HG03175 (cell line): ENCODE measurements at regions not wholly inside any gene's neighbourhood (a gene's known extent, or its start where the extent isn't known, plus 50 kb on each side); places are given as distances from the start of the nearest gene placed in this dataset.
A peak's percentile ranks its signal among the peaks of the same experiment; 100 is the strongest.
"Not testable (repeated sequence)": the region's sequence is repeated elsewhere in the genome, so short reads cannot be mapped to it uniquely, and the experiment has no call there.

ENCODE experiments used
- ATAC-seq: cut with Tn5 transposase; IDR thresholded peaks from one replicate; pipeline ENCODE4 v1.9.1; 2021; ENCODE audit warnings: mild to moderate bottlenecking, moderate library complexity; ENCODE audit not compliant: unreplicated experiment

DNA sequence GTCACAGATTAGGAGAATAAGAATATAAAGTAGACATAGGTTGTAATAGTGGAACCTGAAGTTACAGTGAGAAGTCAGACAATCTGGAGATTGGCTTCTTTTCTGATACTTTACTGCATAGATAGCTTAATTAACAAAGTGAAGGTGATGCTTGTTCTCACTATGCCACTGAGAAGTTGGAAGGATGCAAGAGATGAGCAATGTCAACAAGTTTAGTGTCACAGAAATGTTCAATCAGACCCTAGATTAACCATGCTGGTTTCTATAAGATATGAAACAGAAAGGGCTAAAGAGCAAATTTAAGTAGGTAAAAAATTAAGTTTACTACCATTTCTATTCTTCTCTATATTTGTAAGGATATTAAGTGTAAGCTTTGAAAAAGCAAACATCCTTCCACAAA is 838.6 kb upstream of the SORCS1 start:
- peak; percentile 56 for ATAC-seq

DNA sequence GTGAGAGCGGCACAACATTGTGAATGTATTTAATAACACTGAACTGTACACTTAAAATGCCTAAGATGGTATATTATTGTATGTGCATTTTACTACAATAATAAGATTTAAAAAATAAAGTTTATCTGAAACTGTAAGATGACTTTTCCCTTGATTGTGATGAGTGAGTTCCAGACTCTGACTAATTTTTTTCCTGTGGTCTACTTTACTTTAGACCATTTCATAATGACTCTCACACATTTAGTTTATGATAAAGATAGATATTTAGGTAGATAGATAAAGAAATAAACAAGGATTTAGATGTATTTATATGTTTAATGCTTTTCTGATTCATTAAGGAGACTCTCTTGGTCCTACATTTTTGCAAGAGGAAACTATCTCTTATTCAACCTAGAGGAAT is 835.9 kb upstream of the SORCS1 start:
- ATAC-seq, result no peak

DNA sequence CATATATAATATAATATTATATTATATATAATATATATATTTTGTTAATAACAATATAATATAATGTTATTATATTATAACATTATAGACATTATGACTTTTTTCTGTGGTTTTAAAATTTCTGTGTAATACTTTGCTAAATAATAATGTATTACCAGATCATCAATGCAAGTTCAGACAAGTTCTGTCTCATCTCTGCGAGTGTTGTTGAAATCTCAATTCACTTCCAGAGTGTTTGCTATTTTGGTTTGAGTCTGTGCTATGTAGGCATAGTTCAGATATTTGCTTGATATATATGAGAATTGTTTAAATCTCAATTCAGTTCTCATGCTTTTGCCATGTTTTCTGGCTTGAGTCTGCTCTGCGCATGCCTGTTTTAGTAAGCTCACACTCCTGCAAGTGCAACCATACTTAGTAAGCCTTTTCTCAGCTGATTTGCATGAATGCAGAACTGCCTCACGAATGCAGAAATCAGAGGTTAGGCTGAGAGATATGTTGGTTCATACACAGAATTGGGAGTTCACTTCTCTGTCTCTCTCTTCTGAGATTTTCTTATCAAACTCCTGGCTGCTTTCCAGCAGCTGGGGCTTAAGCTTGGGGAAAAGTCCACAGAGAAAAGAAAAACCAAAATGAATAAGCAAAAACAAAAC is 830.2 kb upstream of the SORCS1 start:
- ATAC-seq, result no peak

DNA sequence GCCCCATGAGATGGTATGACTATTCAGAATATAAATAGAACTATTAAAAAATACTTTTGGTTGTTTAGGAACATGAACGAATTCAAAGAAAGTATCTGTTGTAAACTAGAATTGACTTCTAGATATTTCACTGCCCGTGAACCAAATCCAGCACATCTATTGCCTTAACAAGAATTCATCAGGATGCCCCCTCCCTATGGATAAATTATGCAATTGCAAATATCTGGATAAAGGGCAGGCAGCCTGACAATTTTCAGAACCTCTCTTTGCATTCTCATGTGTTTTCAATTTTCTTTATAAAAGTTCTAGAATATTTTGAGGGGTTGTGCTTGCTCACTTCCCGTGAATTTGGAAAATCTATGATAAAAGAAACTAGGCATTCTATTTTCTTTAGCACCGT is 822.1 kb upstream of the SORCS1 start:
- no peak for ATAC-seq

DNA sequence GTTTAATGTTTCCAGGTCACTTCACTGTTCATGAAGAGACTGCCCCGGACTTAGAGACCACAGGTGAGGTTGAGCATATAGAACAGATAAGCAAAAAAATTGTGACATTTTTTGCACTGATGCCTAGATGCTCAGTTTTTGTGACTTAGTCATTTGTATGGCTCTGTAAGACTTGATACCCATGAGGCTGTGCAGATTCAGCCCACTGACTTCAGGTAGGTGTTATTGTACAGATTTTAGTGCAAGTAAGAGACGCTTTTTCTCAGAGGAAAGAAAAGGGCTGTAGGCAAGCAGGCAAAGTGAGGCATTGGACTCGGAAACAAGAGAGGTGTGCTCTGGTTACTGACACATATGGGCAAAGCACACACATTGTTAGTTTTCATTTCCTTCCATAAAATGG is 820.1 kb upstream of the SORCS1 start:
- no peak for ATAC-seq

DNA sequence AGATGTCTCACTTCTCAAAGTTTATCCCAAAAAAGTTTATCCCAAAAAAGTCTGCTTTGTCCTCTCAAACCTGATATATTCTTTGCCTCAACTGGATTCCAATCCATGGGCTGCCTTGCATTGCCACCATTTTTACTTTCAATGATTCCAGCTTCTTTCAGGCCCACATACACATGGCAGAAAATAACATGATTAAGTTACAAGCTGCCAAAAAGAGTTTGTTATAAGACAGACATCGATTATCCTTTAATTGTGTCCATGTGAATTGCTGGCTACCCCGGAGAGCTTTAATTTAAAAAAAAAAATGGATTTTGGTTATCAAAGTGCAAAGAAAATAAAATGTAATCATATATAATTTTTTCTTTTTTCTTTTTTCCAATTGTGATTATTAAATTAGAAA is 819.6 kb upstream of the SORCS1 start:
- ATAC-seq, result no peak

DNA sequence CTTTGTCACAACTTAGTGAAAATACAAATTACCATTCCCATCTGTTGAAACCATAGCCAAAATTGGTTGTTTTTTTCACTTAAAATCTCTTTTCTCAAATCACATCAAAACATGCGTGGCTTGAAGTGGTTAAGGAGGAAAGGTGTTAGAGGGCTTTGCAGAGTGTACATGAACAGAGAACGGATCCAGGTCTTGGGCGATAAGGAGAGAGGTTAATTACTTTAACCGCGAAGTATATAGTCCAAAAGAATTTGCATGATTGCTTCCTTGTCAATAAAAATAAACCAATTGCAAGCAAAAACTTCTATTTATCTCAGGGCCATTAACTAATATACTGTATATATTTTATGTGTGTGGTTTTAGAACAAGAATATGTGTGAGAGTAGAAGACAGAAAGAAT is 813.9 kb upstream of the SORCS1 start:
- no peak for ATAC-seq

DNA sequence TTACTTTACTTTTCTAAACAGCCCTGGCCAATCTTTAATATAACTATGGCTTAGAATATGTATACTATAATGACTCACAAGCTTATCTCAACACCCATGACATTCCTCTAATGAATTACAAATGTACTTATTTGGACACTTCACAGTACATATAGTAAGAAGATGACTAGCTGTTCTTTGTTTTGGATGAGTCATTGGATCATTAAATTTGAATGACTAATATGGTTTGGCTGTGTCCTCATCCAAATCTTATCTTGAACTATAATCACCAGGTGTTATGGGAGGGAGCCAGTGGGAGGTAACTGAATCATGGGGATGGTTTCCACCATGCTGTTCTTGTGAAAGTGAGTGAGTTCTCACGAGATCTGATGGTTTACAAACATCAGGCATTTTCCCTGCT is 807.5 kb upstream of the SORCS1 start:
- no peak for ATAC-seq

DNA sequence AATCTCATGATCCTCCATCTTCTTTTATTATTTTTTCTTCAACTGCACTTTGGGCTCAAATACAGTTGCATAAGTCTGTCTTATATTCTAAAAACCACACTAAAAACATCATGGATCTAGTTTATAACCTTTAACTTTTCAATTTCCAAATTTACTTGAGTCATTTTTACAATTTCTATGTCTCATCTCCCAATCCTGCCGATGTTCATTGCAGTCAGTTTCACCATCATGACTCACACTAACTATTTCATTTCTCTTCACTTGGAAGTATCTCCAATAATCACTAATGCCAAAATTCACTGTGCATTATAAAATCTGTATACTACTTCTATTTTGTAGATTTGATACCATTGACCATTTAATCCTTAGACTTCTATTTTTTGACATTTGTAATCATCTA is 806.9 kb upstream of the SORCS1 start:
- ATAC-seq, result no peak

DNA sequence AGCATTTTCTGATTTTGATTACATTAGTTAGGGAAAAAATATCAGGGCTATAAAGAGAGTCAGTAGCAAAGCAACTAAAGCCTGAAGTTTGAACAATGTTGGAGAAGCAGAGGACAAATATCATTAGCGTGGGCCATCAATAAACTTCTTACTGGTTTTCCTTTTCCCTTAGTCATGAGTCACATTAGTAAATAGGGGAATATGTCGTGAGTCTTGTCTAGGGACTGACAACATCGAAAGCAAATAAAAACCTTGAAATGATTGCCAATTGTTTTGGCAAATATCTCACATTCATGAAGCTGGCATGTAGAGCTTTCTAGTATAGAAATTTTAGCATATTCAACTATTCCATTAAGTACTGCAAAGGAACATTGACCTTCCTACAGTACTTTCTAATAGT is 806.0 kb upstream of the SORCS1 start:
- ATAC-seq, result no peak

DNA sequence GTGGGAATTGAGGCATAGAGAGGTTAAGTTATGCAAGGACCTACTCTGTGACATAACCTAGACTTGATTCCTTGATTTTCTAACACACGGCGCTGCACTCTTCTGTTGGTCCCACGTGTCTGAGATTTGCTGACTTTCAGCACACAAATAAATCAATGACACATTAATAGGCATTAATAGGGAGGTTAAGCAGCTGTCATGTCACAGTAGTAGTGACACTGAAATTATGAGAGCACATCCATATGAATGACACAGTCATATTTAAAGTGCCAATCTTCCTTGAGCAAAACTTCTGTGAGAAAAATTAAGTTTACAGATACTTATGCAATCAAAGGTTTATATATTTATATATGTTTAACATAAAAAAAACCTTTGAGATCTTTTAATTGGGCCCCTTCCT is 805.4 kb upstream of the SORCS1 start:
- no peak for ATAC-seq

DNA sequence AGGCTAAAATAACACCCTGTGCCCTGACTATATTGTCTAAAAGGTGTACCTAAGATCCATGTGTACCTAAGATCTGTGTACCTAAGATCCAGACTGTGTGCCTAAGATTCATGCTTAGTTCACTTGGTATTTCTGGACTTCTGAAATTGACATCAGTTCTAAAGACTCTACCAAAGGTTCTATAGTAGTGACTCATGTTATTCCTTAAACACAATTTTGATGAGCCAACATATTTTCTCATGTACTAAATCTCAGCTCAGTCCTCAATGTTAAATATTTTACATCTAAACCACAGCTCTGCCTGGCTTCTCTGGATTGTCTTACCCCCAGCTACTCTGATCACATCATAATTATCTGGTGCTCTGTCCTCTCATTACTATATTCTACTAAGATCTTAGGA is 802.3 kb upstream of the SORCS1 start:
- ATAC-seq, result no peak

DNA sequence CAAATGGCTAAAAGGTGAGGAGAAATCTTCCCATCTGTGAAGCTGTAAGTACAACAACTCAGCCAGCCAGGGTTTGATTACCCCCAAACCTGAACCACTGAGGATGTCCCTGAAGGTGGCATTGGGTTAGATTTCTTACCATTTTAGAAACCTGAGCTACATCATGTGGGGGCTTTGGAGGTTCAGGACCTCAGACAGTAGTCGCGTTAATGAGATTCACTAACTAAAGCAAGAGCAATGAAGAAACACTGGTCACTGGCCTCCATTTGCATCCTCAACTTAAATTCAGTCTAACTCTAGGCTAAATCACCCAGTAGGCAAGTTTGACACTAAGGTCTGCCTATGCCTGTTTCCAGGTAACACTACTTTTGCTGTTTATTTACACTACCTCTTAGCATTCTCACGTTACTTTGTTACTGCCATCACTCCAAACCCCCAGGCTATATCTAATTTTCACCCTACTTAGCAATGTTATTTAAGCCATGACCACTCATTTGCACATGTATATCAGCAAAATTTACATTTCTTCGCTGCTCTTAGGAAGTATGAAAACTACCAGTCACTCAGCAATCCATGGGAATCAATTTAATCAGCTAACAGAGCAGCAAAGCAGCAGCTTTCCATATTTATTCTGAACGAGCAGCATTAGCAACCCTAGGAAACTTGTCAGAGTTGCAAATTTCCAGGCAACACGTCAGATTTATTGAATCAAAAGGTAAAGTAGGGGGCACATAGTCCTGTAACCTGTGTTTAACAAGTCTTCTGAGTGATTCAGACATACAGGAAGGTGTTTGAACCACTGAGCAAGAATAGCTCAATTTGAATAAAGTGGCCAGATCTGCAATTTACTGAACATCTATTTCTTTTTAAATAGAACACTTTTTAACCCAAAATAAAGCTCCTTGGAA is 788.4 kb upstream of the SORCS1 start:
- ATAC-seq, result no peak

DNA sequence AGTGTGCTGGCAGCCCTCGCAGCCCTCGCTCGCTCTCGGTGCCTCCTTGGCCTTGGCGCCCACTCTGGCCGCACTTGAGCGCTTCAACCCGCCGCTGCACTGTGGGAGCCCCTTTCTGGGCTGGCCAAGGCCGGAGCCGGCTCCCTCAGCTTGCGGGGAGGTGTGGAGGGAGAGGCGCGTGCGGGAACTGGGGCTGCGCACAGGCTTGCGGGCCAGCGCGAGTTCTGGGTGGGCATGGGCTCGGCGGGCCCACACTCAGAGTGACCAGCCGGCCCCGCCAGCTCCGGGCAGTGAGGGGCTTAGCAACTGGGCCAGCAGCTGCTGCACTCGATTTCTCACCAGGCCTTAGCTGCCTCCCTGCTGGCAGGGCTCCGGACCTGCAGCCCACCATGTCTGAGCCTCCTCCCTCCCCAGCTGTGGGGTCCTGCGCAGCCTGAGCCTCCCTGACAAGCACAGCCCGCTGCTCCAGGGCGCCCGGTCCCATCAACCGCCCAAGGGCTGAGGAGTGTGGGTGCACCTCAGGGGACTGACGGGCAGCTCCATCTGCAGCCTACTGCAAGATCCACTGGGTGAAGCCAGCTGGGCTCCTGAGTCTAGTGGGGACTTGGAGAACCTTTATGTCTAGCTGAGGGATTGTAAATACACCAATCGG is 786.0 kb upstream of the SORCS1 start:
- not testable (repeated sequence) for ATAC-seq

DNA sequence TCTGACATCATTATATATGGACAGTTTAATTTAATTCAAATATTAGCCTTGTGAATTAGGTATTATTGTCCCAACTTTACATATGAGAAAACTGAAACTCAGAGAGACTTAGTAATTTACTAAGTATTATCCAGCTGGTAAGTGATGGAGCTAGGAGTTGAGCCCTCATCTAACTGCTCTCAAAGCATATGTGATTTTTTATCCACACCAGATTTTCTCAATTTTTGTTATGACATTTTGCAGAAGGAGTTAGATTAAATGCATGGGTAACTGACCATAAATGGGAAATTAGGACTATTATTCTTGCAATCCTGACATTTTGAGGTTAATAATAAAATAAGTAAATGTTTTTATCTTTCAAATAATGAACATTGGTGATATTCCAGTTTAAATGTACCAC is 778.3 kb upstream of the SORCS1 start:
- no peak for ATAC-seq

DNA sequence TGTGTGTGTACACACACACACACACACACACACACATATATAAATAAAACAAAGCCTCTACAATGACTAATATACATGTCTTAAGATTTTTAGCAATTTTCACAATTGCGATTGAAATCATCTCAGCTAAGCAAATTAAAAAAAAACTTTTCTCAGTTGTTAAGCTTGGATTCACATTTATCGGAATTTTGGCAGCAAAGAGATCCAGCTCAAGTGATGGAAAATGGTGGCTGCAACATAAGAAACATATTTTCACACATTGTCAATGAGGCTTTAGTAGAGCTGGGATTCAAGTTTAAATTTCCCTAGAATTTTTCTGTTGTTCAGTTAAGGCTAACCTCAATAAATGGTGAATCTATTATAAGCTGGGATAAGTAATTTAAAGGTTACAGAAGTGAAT is 768.6 kb upstream of the SORCS1 start:
- no peak for ATAC-seq

DNA sequence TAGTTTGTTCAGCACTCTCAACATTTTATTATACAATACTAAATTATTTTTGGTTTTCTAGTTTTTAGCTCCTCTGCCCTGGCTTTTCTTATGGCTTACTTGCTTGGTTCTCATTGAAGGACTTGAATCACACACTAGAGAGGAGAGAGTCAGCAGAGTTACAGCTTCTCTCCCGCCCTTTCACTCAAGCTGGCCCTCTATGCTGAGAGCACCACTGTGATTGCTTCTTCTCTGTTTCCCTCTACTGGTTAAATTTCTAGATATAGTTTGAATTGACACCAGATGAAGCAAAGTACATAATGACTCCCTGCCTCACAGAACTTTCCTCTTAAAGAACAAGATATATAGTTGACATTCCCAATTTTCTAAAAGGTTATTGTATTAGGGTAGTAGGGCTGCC is 767.3 kb upstream of the SORCS1 start:
- ATAC-seq, result no peak

DNA sequence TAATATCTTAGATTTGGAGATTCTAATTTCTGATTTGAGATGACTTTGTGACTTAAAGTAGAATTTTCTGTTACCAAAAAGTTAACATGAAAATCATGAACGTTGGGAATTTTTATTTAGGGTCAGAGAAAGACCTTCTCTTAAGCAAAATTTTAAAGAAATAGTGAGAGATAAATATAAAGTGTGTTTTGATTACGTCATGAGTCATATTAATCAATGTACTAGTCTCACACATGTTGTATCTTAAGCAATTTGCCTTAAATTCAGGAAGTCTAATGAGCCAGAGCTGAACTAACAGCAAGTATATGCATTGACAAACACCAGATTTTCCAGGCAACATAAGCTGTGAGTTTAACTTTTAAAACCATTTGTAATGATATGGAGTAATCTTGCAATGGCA is 765.5 kb upstream of the SORCS1 start:
- no peak for ATAC-seq

DNA sequence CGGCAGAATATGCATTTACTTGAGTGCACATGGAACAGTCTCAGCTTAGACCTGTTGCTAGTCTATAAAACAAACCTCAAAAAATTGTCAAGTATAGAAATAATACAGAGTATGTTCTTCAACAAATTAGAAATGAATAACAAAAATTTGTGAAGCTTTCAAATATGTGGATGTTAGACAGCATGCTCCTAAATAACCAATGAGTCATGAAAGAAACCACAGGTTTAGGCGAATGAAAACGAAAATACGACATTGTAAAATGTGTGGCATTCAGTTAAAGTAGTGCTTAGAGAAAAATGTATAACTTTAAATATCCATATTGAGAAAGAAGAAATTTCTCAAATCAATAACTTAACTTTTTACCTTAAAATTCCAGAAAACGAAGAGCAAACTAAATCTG is 760.0 kb upstream of the SORCS1 start:
- ATAC-seq, result no peak

DNA sequence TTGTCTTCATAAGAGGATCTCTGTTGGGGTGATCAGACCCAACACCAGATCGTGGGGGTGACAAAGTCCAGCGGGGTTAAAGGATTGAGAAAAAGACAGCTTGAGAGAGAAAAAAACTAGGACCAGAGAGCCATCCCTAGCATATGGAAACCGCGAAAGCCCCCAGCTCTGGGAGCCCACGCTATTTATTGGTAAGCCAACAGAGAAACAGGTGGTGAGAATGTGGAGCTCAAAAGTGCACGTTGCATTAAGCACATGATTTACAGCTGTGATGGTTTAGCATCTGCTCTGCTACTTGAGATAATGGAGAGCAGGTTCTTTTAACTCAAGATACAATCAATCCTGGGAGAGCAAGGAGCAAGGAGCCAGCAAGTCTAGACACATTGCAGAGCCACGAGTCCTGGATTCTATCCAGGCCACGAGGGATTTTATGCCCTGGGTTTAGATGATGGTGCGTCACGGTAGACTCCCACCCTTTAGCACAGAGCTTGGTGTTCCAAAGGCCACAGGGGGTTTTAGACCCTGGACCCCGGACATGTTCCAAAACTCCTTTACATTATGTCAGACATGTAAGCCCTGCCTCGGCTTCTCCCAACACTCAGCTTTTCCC is 755.2 kb upstream of the SORCS1 start:
- no peak for ATAC-seq

DNA sequence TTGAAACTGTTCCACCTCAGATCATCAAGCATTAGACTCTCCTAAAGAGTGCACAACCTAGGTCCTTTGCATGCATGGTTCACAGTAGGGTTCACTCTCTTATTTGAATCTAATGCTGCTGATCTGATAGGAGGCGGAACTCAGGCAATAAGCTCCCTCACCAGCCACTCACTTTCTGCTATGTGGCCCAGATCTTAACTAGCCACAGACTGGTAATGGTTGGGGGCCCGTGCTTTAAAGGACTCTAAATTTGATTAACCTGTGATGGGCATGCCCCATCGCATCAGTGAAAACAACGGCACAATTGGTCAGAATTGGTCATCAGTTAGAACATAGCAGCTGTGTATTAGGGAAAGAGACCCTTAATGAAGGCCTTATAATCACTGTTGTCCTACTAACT is 753.7 kb upstream of the SORCS1 start:
- ATAC-seq, result no peak

DNA sequence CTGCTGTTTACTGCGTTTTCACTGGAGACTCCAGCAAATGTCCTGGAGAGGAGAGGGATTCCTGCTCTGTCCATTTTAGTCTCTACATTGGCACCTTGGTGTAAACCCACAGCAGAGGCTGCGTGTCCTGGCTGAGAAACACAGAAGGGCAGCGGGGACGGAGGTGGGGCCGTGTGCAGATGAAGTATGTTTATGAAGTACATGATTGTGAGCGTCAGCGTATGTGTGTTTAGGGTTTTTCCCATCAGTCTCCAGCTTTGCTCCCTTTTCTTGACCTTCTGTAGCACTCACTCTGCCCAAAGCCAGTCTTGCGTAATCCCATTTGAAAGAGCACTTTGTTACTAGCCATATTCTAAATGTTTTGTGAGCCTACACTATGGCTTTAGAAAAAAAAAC is 750.7 kb upstream of the SORCS1 start:
- ATAC-seq, result no peak
